ENCODE measurements at regions not wholly inside any gene's neighbourhood (a gene's known extent, or its start where the extent isn't known, plus 50 kb on each side); places are given as distances from the start of the nearest gene placed in this dataset.

DNA sequence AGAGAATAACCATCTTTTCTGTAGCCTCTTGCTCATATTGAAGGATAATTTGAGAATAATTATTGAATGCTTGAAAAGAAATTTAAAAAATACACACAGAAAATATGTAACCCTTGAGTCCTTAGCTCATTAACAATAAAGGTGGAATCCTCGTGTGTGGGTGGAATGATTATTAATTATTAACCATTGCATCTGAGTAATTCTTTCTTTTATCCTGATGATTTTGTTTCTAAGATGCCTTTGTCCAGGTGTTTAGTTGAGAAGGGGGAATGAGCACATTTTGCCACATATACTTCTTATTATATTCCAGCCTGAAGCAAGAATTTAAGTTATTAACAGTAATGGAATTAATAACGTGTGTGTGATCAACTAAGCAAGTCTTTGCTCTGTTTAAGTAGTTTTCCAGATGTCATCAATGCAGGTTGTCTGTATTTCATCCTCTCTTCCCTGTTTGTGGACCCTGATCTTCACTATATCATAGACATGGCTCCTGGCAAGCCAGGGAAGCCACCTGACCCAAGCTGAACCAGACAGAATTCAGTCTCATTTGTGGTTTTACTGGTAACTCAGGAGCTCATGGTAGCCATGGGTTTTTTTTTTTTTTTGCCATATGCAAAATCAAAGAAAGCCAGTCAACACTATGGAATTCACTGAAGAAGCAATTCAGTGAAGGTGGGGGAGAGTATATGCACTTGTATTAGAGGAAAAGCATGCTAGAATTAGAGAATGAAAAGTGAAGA is 144.3 kb downstream of the KIF20B start:
- no peak overlapping the region for H3K4me3 ChIP-seq
- POLR2A ChIA-PET: no interaction called here
- H3K4me1 ChIP-seq: no peaks in the 10 kb centered on the region
- DNase-seq (ENCODE audit: low read depth in 1 of 2, low spot score in 1 of 2) (no peak), ATAC-seq (no peak), FAIRE-seq (no peak)
- 0% methylated on average over 2 of the region's 2 CpGs for WGBS (ENCODE audit: missing lambda C conversion rate)
- H3K4me2 ChIP-seq: no peak overlapping the region
- H3K9me3 ChIP-seq: no peaks in the 10 kb centered on the region
- no peak overlapping the region for H3K27ac ChIP-seq
- CTCF ChIA-PET: interaction anchor here (0.6 to 1.3 kb wide), 2 partner anchors 7 to 9 kb away, joined by 3 to 4 read pairs; no protein-coding TSS in a partner anchor
- TF ChIP-seq, protein P1, sequence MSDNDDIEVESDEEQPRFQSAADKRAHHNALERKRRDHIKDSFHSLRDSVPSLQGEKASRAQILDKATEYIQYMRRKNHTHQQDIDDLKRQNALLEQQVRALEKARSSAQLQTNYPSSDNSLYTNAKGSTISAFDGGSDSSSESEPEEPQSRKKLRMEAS (IDR thresholded peaks at IDR 0.05): no peak
- TF ChIP-seq MAZ (IDR thresholded peaks at IDR 0.05; ENCODE audit: borderline replicate concordance, low read depth, low read length) (no peak), EP300 (IDR thresholded peaks at IDR 0.05) (no peak), CHD4 (IDR thresholded peaks at IDR 0.05; ENCODE audit: borderline replicate concordance) (no peak), HOXB13 (CRISPR knock-in tag; IDR thresholded peaks at IDR 0.05; ENCODE audit: low read depth) (no peak), RARB (CRISPR knock-in tag; IDR thresholded peaks at IDR 0.05) (no peak), RNF2 (IDR thresholded peaks at IDR 0.05; ENCODE audit: borderline replicate concordance, low read depth) (no peak), ZC3H11A (IDR thresholded peaks at IDR 0.05) (no peak), GATA3 (IDR thresholded peaks at IDR 0.05; ENCODE audit: borderline replicate concordance) (no peak), CHD2 (IDR thresholded peaks at IDR 0.05; ENCODE audit: low read length, partially characterized antibody) (no peak), RFX5 (IDR thresholded peaks at IDR 0.05) (no peak), MAFK (IDR thresholded peaks at IDR 0.05; ENCODE audit: partially characterized antibody) (no peak), POLR2A (IDR thresholded peaks at IDR 0.05; ENCODE audit: low read length) (no peak), KDM5A (IDR thresholded peaks at IDR 0.05) (no peak), FOSL2 (IDR thresholded peaks at IDR 0.05) (no peak), FOSL2 (CRISPR knock-in tag; IDR thresholded peaks at IDR 0.05) (no peak), HOXB5 (CRISPR knock-in tag; IDR thresholded peaks at IDR 0.05) (no peak)
- TF ChIP-seq, protein P2, sequence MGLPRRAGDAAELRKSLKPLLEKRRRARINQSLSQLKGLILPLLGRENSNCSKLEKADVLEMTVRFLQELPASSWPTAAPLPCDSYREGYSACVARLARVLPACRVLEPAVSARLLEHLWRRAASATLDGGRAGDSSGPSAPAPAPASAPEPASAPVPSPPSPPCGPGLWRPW (IDR thresholded peaks at IDR 0.05): no peak
- TF ChIP-seq, protein P3, sequence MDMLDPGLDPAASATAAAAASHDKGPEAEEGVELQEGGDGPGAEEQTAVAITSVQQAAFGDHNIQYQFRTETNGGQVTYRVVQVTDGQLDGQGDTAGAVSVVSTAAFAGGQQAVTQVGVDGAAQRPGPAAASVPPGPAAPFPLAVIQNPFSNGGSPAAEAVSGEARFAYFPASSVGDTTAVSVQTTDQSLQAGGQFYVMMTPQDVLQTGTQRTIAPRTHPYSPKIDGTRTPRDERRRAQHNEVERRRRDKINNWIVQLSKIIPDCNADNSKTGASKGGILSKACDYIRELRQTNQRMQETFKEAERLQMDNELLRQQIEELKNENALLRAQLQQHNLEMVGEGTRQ (IDR thresholded peaks at IDR 0.05): no peak
- TF ChIP-seq, protein P4, sequence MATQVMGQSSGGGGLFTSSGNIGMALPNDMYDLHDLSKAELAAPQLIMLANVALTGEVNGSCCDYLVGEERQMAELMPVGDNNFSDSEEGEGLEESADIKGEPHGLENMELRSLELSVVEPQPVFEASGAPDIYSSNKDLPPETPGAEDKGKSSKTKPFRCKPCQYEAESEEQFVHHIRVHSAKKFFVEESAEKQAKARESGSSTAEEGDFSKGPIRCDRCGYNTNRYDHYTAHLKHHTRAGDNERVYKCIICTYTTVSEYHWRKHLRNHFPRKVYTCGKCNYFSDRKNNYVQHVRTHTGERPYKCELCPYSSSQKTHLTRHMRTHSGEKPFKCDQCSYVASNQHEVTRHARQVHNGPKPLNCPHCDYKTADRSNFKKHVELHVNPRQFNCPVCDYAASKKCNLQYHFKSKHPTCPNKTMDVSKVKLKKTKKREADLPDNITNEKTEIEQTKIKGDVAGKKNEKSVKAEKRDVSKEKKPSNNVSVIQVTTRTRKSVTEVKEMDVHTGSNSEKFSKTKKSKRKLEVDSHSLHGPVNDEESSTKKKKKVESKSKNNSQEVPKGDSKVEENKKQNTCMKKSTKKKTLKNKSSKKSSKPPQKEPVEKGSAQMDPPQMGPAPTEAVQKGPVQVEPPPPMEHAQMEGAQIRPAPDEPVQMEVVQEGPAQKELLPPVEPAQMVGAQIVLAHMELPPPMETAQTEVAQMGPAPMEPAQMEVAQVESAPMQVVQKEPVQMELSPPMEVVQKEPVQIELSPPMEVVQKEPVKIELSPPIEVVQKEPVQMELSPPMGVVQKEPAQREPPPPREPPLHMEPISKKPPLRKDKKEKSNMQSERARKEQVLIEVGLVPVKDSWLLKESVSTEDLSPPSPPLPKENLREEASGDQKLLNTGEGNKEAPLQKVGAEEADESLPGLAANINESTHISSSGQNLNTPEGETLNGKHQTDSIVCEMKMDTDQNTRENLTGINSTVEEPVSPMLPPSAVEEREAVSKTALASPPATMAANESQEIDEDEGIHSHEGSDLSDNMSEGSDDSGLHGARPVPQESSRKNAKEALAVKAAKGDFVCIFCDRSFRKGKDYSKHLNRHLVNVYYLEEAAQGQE (IDR thresholded peaks at IDR 0.05): no peak
- TF ChIP-seq, protein P5, sequence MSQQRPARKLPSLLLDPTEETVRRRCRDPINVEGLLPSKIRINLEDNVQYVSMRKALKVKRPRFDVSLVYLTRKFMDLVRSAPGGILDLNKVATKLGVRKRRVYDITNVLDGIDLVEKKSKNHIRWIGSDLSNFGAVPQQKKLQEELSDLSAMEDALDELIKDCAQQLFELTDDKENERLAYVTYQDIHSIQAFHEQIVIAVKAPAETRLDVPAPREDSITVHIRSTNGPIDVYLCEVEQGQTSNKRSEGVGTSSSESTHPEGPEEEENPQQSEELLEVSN (IDR thresholded peaks at IDR 0.05; ENCODE audit: borderline replicate concordance, low read depth): no peak

DNA sequence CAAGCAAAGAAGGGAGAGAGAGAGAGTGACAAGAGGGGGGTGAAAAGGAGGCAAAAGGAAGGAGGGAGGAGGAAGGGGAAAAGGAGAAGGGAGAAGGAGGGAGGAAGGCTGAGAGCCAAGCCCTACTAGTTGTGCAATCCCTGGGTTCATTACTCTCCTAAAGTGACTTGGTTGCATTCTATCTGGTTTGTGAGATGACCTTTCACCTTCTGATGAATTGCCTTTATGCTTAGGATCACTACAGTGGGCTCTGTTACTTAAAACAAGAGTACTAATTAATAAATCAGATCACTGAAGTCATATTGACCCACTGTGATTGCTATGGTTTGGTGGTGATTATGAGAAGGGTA is 144.9 kb downstream of the KIF20B start:
- Histone ChIP-seq H3K4me1 (no peaks in the 10 kb centered on the region), H3K9me3 (no peaks in the 10 kb centered on the region), H3K27ac (no peak overlapping the region), H3K4me2 (no peak overlapping the region), H3K4me3 (no peak overlapping the region)
- ChIA-PET CTCF (no interaction called here), POLR2A (no interaction called here)
- DNase-seq (ENCODE audit: low read depth in 1 of 2, low spot score in 1 of 2) (no peak), ATAC-seq (no peak), FAIRE-seq (no peak)
- TF ChIP-seq CEBPB (IDR thresholded peaks at IDR 0.05) (no peak), CHD2 (IDR thresholded peaks at IDR 0.05; ENCODE audit: low read length, partially characterized antibody) (no peak), RCOR1 (IDR thresholded peaks at IDR 0.05; ENCODE audit: low read depth, low read length) (no peak), MYC (IDR thresholded peaks at IDR 0.05; ENCODE audit: borderline replicate concordance, low read length) (no peak), RAD21 (conservative IDR thresholded peaks at IDR 0.05 in 1 of 2, IDR thresholded peaks at IDR 0.05 in 1 of 2) (no peak), TFCP2L1 (CRISPR knock-in tag; IDR thresholded peaks at IDR 0.05) (no peak), MAZ (IDR thresholded peaks at IDR 0.05; ENCODE audit: borderline replicate concordance, low read depth, low read length) (no peak)
- TF ChIP-seq, protein P5 (IDR thresholded peaks at IDR 0.05; ENCODE audit: borderline replicate concordance, low read depth): no peak
- TF ChIP-seq, protein P6, sequence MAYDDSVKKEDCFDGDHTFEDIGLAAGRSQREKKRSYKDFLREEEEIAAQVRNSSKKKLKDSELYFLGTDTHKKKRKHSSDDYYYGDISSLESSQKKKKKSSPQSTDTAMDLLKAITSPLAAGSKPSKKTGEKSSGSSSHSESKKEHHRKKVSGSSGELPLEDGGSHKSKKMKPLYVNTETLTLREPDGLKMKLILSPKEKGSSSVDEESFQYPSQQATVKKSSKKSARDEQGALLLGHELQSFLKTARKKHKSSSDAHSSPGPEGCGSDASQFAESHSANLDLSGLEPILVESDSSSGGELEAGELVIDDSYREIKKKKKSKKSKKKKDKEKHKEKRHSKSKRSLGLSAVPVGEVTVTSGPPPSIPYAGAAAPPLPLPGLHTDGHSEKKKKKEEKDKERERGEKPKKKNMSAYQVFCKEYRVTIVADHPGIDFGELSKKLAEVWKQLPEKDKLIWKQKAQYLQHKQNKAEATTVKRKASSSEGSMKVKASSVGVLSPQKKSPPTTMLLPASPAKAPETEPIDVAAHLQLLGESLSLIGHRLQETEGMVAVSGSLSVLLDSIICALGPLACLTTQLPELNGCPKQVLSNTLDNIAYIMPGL (CRISPR knock-in tag; IDR thresholded peaks at IDR 0.05; ENCODE audit: borderline replicate concordance): no peak
- TF ChIP-seq, protein P7, sequence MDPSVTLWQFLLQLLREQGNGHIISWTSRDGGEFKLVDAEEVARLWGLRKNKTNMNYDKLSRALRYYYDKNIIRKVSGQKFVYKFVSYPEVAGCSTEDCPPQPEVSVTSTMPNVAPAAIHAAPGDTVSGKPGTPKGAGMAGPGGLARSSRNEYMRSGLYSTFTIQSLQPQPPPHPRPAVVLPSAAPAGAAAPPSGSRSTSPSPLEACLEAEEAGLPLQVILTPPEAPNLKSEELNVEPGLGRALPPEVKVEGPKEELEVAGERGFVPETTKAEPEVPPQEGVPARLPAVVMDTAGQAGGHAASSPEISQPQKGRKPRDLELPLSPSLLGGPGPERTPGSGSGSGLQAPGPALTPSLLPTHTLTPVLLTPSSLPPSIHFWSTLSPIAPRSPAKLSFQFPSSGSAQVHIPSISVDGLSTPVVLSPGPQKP (IDR thresholded peaks at IDR 0.05; ENCODE audit: low read depth, low read length): no peak
